ENCODE measurements at regions not wholly inside any gene's neighbourhood (a gene's known extent, or its start where the extent isn't known, plus 50 kb on each side); places are given as distances from the start of the nearest gene placed in this dataset.
"Not testable (repeated sequence)": the region's sequence is repeated elsewhere in the genome, so short reads cannot be mapped to it uniquely, and the experiment has no call there.

- H3K9me3 ChIP-seq (ENCODE audit: control insufficient read depth, low read depth, low read length) = no peaks in the 10 kb centered on the region
These were observed 342.5 kb downstream of the EMP1 start for GRCh38 chr12:13539051-13539450.

GRCh38 chr12:13538136-13538535 is 341.6 kb downstream of the EMP1 start:
- Histone ChIP-seq H3K36me3 (ENCODE audit: control insufficient read depth, insufficient read depth, low read length) (no peaks in the 10 kb centered on the region), H3K27me3 (ENCODE audit: control insufficient read depth, insufficient read depth, low read length) (peaks cover 3% of the 10 kb centered on the region), H3K9me3 (ENCODE audit: control insufficient read depth, low read depth, low read length) (no peaks in the 10 kb centered on the region), H3K4me1 (ENCODE audit: control insufficient read depth, insufficient read depth, low read length) (no peaks in the 10 kb centered on the region), H3K4me3 (ENCODE audit: low read length) (no peak overlapping the region), H3K27ac (ENCODE audit: low read length) (no peak overlapping the region)
- no peak for DNase-seq
- WGBS (ENCODE audit: insufficient coverage, low lambda C conversion rate) = no CpG with 5 or more reads among the region's 3 CpGs

More at GRCh38 chr12:13539051-13539450, 342.5 kb downstream of the EMP1 start:
- DNase-seq = no peak
- Histone ChIP-seq H3K27me3 (ENCODE audit: control insufficient read depth, insufficient read depth, low read length) (peaks cover 3% of the 10 kb centered on the region), H3K4me3 (ENCODE audit: low read length) (no peak overlapping the region), H3K4me1 (ENCODE audit: control insufficient read depth, insufficient read depth, low read length) (no peaks in the 10 kb centered on the region), H3K36me3 (ENCODE audit: control insufficient read depth, insufficient read depth, low read length) (no peaks in the 10 kb centered on the region), H3K27ac (ENCODE audit: low read length) (no peak overlapping the region)

- Histone ChIP-seq H3K4me1 (ENCODE audit: control insufficient read depth, insufficient read depth, low read length) (no peaks in the 10 kb centered on the region), H3K27ac (ENCODE audit: low read length) (no peak overlapping the region), H3K36me3 (ENCODE audit: control insufficient read depth, insufficient read depth, low read length) (no peaks in the 10 kb centered on the region), H3K4me3 (ENCODE audit: low read length) (no peak overlapping the region), H3K27me3 (ENCODE audit: control insufficient read depth, insufficient read depth, low read length) (peaks cover 2% of the 10 kb centered on the region), H3K9me3 (ENCODE audit: control insufficient read depth, low read depth, low read length) (no peaks in the 10 kb centered on the region)
- 71% methylated on average over 1 of the region's 2 CpGs for WGBS (ENCODE audit: insufficient coverage, low lambda C conversion rate)
- no peak for DNase-seq
These were observed 341.1 kb downstream of the EMP1 start for GRCh38 chr12:13537623-13538022.

GRCh38 chr12:13536219-13536910 is 339.8 kb downstream of the EMP1 start:
- WGBS (ENCODE audit: insufficient coverage, low lambda C conversion rate) = 69% methylated on average over 4 of the region's 7 CpGs
- DNase-seq = no peak

GRCh38 chr12:13534645-13535398 is 338.3 kb downstream of the EMP1 start:
- DNase-seq = peak; percentile 23
- Histone ChIP-seq H3K9me3 (ENCODE audit: control insufficient read depth, low read depth, low read length) (no peaks in the 10 kb centered on the region), H3K36me3 (ENCODE audit: control insufficient read depth, insufficient read depth, low read length) (no peaks in the 10 kb centered on the region), H3K4me3 (ENCODE audit: low read length) (no peak overlapping the region), H3K4me1 (ENCODE audit: control insufficient read depth, insufficient read depth, low read length) (no peaks in the 10 kb centered on the region), H3K27ac (ENCODE audit: low read length) (no peak overlapping the region), H3K27me3 (ENCODE audit: control insufficient read depth, insufficient read depth, low read length) (peaks cover 2% of the 10 kb centered on the region)
- WGBS (ENCODE audit: insufficient coverage, low lambda C conversion rate) = no CpG with 5 or more reads among the region's 8 CpGs

More at GRCh38 chr12:13536219-13536910, 339.8 kb downstream of the EMP1 start:
- H3K27ac ChIP-seq (ENCODE audit: low read length) = no peak overlapping the region
- H3K4me3 ChIP-seq (ENCODE audit: low read length) = no peak overlapping the region
- no peaks in the 10 kb centered on the region for H3K4me1 ChIP-seq (ENCODE audit: control insufficient read depth, insufficient read depth, low read length)
- H3K9me3 ChIP-seq (ENCODE audit: control insufficient read depth, low read depth, low read length) = no peaks in the 10 kb centered on the region
- H3K36me3 ChIP-seq (ENCODE audit: control insufficient read depth, insufficient read depth, low read length) = no peaks in the 10 kb centered on the region
- peaks cover 2% of the 10 kb centered on the region for H3K27me3 ChIP-seq (ENCODE audit: control insufficient read depth, insufficient read depth, low read length)

GRCh38 chr12:13534242-13534641 is 337.7 kb downstream of the EMP1 start:
- H3K4me1 ChIP-seq (ENCODE audit: control insufficient read depth, insufficient read depth, low read length) = no peaks in the 10 kb centered on the region
- DNase-seq = no peak
- H3K36me3 ChIP-seq (ENCODE audit: control insufficient read depth, insufficient read depth, low read length) = no peaks in the 10 kb centered on the region
- H3K27ac ChIP-seq (ENCODE audit: low read length) = no peak overlapping the region
- peaks cover 2% of the 10 kb centered on the region for H3K27me3 ChIP-seq (ENCODE audit: control insufficient read depth, insufficient read depth, low read length)
- no peaks in the 10 kb centered on the region for H3K9me3 ChIP-seq (ENCODE audit: control insufficient read depth, low read depth, low read length)
- no CpG with 5 or more reads among the region's 3 CpGs for WGBS (ENCODE audit: insufficient coverage, low lambda C conversion rate)
- H3K4me3 ChIP-seq (ENCODE audit: low read length) = no peak overlapping the region

GRCh38 chr12:13530966-13531365 is 334.4 kb downstream of the EMP1 start:
- no peaks in the 10 kb centered on the region for H3K36me3 ChIP-seq (ENCODE audit: control insufficient read depth, insufficient read depth, low read length)
- DNase-seq = no peak
- H3K9me3 ChIP-seq (ENCODE audit: control insufficient read depth, low read depth, low read length) = no peaks in the 10 kb centered on the region
- no peak overlapping the region for H3K27ac ChIP-seq (ENCODE audit: low read length)
- H3K4me3 ChIP-seq (ENCODE audit: low read length) = no peak overlapping the region
- peaks cover 2% of the 10 kb centered on the region for H3K27me3 ChIP-seq (ENCODE audit: control insufficient read depth, insufficient read depth, low read length)
- WGBS (ENCODE audit: insufficient coverage, low lambda C conversion rate) = 67% methylated on average over 1 of the region's 7 CpGs
- H3K4me1 ChIP-seq (ENCODE audit: control insufficient read depth, insufficient read depth, low read length) = no peaks in the 10 kb centered on the region

- WGBS (ENCODE audit: insufficient coverage, low lambda C conversion rate) = 84% methylated on average over 1 of the region's 1 CpG
- H3K9me3 ChIP-seq (ENCODE audit: control insufficient read depth, low read depth, low read length); DNase-seq; H3K4me1 ChIP-seq (ENCODE audit: control insufficient read depth, insufficient read depth, low read length); H3K4me3 ChIP-seq (ENCODE audit: low read length); H3K36me3 ChIP-seq (ENCODE audit: control insufficient read depth, insufficient read depth, low read length); H3K27me3 ChIP-seq (ENCODE audit: control insufficient read depth, insufficient read depth, low read length); H3K27ac ChIP-seq (ENCODE audit: low read length): not testable (repeated sequence)
These were observed 329.8 kb downstream of the EMP1 start for GRCh38 chr12:13526185-13526921.

- Histone ChIP-seq H3K27me3 (ENCODE audit: control insufficient read depth, insufficient read depth, low read length) (peaks cover 3% of the 10 kb centered on the region), H3K4me1 (ENCODE audit: control insufficient read depth, insufficient read depth, low read length) (no peaks in the 10 kb centered on the region), H3K9me3 (ENCODE audit: control insufficient read depth, low read depth, low read length) (no peaks in the 10 kb centered on the region), H3K4me3 (ENCODE audit: low read length) (no peak overlapping the region), H3K36me3 (ENCODE audit: control insufficient read depth, insufficient read depth, low read length) (no peaks in the 10 kb centered on the region), H3K27ac (ENCODE audit: low read length) (no peak overlapping the region)
- WGBS (ENCODE audit: insufficient coverage, low lambda C conversion rate) = 80% methylated on average over 1 of the region's 4 CpGs
- DNase-seq = no peak
These were observed 327.2 kb downstream of the EMP1 start for GRCh38 chr12:13523536-13524307.

GRCh38 chr12:13518034-13518433 is 321.5 kb downstream of the EMP1 start:
- not testable (repeated sequence) for H3K9me3 ChIP-seq (ENCODE audit: control insufficient read depth, low read depth, low read length); DNase-seq; H3K4me1 ChIP-seq (ENCODE audit: control insufficient read depth, insufficient read depth, low read length); H3K27me3 ChIP-seq (ENCODE audit: control insufficient read depth, insufficient read depth, low read length); H3K36me3 ChIP-seq (ENCODE audit: control insufficient read depth, insufficient read depth, low read length); H3K27ac ChIP-seq (ENCODE audit: low read length); H3K4me3 ChIP-seq (ENCODE audit: low read length)
- no CpG with 5 or more reads among the region's 4 CpGs for WGBS (ENCODE audit: insufficient coverage, low lambda C conversion rate)

All from large intestine (tissue), 3 donors.